GM18505 (cell line): ENCODE measurements at regions not wholly inside any gene's neighbourhood (a gene's known extent, or its start where the extent isn't known, plus 50 kb on each side); places are given as distances from the start of the nearest gene placed in this dataset.
"Not testable (repeated sequence)": the region's sequence is repeated elsewhere in the genome, so short reads cannot be mapped to it uniquely, and the experiment has no call there.

Source experiments
- ATAC-seq: cut with Tn5 transposase; IDR thresholded peaks from one replicate; pipeline ENCODE4 v1.9.1; 2021; ENCODE audit not compliant: unreplicated experiment
- POLR2A ChIP-seq: IDR thresholded peaks from 4 replicates; pipeline ENCODE4 v1.6.1; 2011; ENCODE audit warnings: borderline replicate concordance; ENCODE audit not compliant: insufficient read depth, insufficient read length; ENCODE audit errors: extremely low read depth

GRCh38 chr5:103741984-103742383 lies 179.4 kb upstream of the NUDT12 start:
- ATAC-seq: no peak
- TF ChIP-seq POLR2A: no peak

- ATAC-seq: not testable (repeated sequence)
Measured at GRCh38 chr5:103736343-103736742, 173.8 kb upstream of the NUDT12 start.

GRCh38 chr5:103724271-103724670 lies 161.7 kb upstream of the NUDT12 start:
- no peak for TF ChIP-seq POLR2A
- no peak for ATAC-seq

GRCh38 chr5:103721183-103721582 lies 158.6 kb upstream of the NUDT12 start:
- no peak for ATAC-seq
- TF ChIP-seq POLR2A: no peak

- TF ChIP-seq POLR2A: no peak
- no peak for ATAC-seq
Measured at GRCh38 chr5:103718108-103718507, 155.5 kb upstream of the NUDT12 start.

- no peak for ATAC-seq
- no peak for TF ChIP-seq POLR2A
Measured at GRCh38 chr5:103708601-103709000, 146.0 kb upstream of the NUDT12 start.

- ATAC-seq: no peak
- TF ChIP-seq POLR2A: no peak
Measured at GRCh38 chr5:103706939-103707682, 144.5 kb upstream of the NUDT12 start.

GRCh38 chr5:103703617-103704016 lies 141.0 kb upstream of the NUDT12 start:
- no peak for TF ChIP-seq POLR2A
- no peak for ATAC-seq

- TF ChIP-seq POLR2A: no peak
- no peak for ATAC-seq
Measured at GRCh38 chr5:103693517-103693916, 130.9 kb upstream of the NUDT12 start.

- ATAC-seq: no peak
- TF ChIP-seq POLR2A: no peak
Measured at GRCh38 chr5:103690676-103691075, 128.1 kb upstream of the NUDT12 start.

GRCh38 chr5:103679873-103680272 lies 117.3 kb upstream of the NUDT12 start:
- ATAC-seq: no peak
- TF ChIP-seq POLR2A: no peak

GRCh38 chr5:103676198-103676597 lies 113.6 kb upstream of the NUDT12 start:
- ATAC-seq: not testable (repeated sequence)

GRCh38 chr5:103674739-103675138 lies 112.2 kb upstream of the NUDT12 start:
- ATAC-seq: no peak
- TF ChIP-seq POLR2A: no peak

- no peak for TF ChIP-seq POLR2A
Measured at GRCh38 chr5:103674251-103674650, 111.7 kb upstream of the NUDT12 start.

GRCh38 chr5:103669615-103670014 lies 107.0 kb upstream of the NUDT12 start:
- no peak for ATAC-seq
- TF ChIP-seq POLR2A: no peak

More at GRCh38 chr5:103674251-103674650, 111.7 kb upstream of the NUDT12 start:
- no peak for ATAC-seq
